NCI-H82 treated with DMSO at 0.1 percent for 48 hours (cell line): ENCODE measurements at regions not wholly inside any gene's neighbourhood (a gene's known extent, or its start where the extent isn't known, plus 50 kb on each side); places are given as distances from the start of the nearest gene placed in this dataset.

Experiments used
- DNase-seq: peaks from one replicate; lab custom pipeline; 2025; ENCODE audit not compliant: unreplicated experiment; lab: John Stamatoyannopoulos, UW

DNA sequence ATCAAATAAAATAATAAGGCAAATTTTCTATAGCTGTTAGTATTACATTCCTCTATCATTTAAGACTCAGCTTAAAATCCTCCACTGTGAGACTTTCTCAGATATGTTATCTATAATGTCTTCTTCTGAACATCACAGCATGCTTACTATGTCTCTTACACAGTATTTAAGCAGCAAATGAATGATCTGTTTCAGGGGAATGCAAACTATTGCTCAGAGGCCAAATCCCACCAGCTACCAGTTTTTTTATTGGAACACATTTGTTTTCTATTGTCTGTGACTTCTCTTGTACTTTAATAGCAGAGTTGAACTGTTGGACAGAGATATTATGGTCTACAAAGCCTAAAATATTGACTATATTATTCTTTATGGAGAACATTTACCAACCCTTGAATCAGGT lies 59.6 kb downstream of the C3orf38 start:
- no peak for DNase-seq

DNA sequence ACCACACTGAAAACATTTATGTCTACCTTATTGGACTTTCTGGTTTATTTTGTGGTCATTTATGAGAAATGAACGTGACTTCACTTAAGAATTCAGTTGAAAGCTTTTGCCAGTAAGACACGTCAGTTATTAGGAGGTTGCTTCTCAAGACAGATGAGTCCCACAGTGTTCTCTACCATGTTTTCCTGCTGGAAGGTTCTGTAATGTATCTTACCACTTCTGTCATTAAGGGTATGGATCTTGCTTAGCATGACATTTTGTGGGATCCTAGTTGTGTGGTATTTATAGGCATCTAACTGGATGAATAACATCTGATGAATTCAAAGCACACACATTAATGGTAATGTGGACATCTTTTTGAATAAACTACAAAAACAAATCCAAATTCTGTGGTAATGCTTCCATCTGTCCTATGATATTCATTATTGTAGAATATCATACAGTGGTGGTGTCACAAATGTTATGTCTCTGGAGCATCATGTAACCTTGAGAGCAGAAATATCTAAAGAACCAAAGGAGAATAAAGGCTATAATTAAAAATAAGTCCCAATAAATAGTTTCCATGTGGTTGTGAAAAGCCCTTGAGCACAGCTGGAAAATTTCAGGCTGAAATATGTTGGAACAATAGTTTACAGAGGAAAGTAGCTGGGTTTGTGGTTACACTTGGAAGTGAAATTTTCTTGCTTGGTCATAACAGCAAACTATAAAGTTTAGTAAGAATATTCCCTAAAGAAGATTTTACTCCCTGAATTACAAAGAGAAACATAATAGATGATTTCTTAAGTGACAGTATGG lies 61.5 kb downstream of the C3orf38 start:
- no peak for DNase-seq

DNA sequence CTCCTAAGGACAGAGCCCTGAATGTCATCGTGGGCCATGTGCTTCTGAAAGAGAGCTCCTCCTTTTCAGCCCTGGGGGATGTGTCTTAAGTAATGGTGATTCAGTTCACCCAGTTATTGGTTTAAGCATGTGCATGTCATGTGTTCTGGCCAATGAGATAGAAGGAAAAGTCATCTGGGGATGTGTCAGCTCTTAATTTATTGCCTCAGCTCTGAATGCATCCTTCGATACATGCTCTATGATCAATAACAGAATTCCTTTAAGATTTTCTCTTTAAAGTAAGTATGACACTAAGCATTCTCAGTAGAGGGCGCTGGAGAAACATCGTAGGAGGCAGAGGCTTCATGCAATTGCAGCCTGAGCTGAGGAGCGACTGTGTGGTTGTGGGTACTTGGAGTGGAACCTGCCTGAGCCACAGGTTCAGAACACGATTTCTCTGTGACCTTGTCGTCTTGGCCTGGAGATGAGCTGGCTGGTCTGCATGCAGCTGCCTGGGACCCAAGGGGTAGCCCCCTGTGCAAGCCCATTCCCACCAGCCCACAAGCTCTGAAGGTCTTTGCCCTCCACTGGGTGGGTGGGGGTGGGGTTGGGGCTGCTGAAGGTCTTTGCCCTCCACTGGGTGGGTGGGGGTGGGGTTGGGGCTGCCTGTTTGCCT lies 69.5 kb downstream of the C3orf38 start:
- peak; percentile 22 for DNase-seq

DNA sequence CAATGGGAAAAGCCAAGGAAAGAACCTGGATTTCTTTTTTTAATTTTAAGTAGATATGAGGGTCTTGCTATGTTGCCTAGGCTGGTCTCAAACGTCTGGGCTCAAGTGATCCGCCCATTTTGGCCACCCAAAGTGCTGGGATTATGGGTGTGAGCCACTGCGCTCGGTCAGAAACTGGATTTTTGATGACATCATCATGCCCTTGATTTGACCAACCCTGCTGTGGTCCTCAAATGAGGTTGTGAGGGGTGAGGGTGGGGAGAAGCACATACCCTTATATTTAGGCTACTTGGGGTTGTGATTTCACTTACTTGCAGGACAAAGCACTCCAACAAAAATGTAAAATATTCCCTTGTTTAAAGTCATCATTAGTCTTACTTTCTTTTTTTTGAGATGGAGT lies 70.4 kb downstream of the C3orf38 start:
- no peak for DNase-seq

DNA sequence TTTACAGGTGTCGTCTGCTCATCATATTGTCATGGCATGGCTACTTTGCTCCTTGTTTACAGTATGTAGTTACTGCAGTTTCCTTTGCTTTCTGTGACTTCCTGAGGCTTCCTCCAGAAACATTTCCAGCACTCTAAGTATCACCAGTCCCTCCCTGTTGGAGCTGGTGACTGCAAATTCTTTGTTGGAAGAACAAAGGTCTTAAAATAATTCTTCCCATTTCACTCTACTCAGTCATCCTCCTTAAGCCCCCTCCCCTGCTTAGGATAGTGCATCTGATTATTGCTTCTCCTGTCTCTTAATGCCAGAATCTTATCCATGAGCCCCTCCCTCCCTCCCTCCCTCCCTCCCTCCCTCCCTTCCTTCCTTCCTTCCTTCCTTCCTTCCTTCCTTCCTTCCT lies 72.0 kb downstream of the C3orf38 start:
- no peak for DNase-seq

DNA sequence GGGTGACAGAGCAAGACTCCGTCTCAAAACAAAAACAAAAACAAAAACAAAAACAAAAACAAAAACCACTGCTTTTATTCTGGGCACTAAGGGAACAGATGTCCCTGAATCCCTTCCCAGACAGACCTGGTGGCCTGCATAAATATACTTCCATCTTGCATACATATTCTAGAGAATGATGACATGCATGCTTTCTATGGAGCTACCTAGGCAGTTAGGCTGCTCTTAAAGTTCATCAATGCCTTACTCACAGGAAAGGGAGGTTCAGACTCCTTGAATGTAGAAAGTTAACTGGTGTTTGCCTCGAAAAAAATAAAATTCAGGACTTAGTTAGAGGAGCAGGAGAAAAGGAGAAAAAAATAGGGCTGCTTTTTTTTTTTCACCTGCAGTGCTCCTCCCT lies 72.6 kb downstream of the C3orf38 start:
- DNase-seq = no peak

DNA sequence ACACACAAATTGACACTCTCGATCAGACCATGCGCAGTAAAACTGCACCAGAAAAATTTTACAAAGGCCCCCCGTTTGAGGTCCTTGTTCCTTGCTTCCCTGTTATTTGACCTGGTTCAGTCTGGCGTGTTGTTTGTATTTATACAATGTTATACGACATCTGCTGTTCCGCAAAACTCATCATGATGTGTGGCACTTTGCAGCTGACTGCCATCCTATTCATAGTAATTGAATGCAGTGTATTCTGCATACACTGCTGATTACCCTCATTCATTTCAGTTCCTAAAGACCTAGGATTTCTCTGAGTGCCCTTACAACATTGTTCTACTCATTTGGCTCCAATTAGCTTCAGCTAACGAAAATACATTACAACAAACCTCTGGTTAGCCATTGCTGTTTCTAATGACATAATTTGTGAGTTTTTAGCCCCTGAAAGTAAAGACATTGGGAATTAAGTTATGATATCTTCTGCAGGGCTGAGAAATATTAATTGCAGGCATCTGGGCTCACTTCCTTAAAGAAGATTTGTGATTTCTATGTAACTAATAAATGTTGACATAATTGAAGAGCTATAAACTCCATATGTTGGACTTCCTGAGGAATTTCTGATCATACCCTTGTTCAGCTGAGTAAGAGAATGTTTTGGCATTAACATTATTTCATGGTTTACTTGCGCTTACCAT lies 75.7 kb downstream of the C3orf38 start:
- no peak for DNase-seq

DNA sequence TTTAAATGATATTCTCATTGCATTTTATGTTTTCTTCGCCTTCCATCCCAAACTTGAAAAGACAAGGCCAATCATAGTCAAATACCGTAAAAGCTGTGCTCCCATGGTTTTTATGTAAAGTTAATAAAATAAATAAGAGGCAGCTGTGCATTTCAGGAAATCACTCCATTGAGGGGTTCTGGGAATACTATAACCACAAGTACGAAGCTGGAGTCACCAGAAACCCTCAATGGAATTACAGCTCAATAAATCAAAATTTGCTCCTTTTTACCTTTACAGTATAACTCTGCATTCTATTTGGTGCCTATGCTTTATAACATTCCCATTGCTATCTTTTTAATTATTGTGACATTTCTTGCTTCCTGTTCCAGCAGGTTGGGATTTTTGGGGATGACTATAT lies 77.2 kb downstream of the C3orf38 start:
- DNase-seq = no peak

DNA sequence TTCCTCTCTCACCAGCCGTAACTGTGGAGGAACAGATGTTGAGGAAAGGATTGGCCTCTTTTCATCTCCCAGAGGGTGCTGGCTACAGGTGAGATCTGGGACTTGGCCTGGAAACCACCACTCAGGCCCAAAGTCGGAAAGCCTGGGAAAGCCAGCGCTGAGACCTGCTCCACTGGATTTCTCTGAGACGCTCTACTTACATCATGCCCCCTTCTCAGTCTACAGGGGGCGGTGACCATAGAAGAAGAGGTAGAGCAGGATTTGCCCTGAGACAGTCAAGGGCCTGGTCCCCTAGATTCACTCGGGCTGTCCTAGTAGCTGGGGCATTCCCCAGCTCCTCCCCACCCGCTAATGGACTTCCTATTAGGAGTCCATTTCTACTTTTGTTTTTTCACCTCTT lies 80.9 kb downstream of the C3orf38 start:
- no peak for DNase-seq

DNA sequence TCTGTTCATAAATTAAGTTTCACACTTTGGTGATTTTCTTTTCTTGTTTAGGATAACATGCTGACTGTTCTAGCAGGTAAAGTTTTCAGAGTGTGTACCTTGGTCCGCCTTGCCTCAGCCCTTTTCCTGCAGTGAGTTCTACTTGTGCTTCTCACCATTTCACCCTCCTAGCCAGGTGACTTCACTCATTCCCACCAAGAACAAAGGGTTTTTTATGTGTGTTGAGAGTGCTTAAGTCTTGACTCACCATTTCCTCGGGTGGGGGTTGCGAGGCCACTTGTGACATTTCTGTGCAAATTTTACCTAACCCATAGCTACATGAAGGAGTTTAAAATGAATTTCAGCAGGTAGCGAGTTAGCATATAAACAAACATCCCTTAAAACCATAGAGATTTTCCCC lies 81.4 kb downstream of the C3orf38 start:
- no peak for DNase-seq

DNA sequence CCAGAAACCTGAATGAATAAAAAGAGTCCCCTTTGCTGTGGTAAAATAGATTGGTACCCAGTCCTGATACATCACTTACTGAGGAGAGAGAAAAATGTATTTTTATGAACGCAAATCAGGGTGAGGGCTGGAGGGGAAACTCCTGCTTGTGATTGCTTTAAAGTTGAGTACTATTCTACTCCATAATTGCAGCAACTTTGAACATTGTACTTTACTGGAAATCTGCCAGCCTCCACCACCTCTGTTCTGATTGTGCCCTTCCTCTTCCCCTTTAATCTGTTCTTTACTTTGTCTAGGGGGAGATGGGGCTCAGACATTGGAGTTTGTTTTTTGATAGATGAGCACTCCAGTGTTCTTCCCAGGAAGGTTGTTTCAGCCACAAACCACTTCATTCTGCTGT lies 81.9 kb downstream of the C3orf38 start:
- DNase-seq = no peak

DNA sequence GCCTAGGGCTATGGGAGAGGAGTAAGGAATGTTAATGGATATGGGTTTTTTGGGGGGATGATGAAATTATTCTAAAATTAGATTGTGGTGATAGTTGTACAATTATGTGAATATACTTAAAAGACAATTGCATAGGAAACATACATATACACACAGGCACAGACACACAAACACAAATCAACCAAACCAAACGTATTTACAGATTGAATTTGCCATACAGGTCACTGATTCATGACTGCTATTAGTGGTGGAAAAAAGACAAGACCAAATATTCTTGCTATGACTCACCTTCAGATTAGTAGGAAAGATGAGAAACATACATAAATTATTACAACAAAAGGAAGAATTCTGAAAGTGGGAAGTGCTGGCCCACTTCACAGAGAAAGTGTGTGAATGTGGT lies 85.3 kb downstream of the C3orf38 start:
- no peak for DNase-seq

DNA sequence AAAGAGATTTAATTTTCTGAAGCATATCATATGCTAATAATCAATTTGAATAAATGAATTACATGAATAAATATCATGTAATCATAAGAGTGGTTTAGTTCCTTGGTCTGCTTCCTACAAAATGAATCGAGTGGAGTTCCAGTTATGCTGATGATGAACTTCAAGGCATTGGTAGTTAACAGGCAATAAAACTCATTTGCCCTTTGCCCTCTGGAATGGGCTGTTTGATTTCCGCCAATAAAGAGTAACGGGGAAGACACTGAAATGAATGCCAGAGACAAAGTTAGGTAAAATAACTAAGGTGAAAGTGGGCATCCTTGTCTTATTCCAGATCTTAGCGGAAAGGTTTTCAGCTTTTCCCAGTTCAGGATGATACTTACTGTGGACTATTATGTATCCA lies 90.1 kb downstream of the C3orf38 start:
- DNase-seq = no peak

DNA sequence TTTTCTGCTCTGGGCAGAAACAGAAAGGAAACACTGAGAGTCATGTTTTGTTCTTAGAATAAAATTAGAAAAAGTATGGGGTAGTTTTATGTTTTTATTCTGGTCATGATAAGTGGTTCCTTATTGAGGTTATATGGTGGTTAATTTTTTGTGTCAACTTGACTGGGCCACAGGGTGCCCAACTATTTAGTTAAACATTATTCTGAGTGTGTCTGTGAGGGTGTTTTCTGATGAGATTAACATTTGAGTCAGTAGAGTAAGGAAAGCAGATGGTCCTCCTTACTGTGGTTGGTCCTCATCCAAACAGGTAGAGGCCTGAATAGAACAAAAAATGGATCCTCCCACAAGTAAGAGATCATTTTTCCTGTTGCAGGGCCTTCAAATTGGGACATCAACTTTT lies 98.9 kb downstream of the C3orf38 start:
- no peak for DNase-seq

DNA sequence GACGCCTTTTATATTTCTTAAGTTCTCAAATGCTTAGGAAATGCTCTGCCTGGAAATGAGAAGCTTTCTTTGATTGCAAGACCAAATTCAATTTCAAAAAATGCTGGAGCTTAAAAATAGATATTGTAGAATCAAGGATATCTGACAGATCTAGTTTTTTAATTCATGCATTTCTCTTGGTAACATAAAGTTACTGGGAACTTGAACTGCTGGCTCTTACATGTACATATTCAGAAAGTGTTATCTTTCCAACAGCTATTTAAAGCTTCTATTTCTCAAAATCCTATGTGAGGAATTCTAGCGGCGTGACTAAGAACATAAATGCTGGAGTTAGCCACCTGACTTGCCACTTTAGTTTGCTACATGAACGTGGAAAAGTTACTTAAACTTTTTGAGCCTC lies 109.3 kb downstream of the C3orf38 start:
- no peak for DNase-seq

DNA sequence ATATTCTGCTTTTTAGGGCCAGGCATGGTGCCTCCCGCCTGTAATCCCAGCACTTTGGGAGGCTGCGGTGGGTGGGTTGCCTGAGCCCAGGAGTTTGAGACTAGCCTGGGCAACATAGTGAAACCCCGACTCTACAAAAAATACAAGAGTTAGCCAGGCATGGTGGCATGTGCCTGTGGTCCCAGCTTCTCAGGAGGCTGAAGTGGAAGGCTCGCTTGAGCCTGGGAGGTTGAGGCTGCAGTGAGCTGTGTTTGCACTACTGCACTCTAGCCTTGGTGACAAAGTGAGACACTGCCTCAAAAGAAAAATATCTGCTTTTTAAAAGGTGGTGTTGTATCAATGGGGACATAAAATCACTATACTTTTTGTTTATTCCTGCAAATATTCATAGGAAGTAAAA lies 112.8 kb downstream of the C3orf38 start:
- DNase-seq = no peak

DNA sequence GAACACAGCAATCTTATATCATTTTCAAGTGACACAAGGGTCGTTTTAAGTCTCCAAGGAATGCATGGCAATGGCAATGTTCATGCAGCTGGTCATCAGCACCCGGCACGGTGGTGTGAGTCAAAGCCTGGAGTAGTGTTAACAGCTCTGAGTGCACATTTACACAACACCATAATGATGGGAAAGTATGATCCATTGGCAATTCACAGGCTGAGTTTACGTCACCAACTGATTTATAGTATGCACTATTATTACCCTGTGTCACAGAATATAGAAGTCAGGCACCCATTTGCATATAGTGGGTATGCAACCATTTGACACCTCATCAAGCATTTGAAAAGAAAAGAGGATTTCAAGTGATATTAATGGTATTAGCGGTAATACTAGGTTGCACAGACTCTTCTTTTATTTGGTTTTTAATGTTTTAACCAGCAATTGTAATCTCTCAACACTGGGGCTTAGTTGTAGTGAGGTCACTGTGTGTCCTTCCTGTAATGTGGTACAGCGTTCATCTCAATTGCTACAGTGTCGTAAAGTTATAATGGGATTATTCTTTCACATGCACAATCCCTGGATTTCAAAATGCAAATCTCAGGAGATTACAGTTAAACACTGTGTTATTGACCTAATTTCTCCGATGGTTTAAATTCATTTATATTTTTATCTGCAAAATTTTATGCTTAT lies 113.8 kb downstream of the C3orf38 start:
- peak; percentile 38 for DNase-seq

DNA sequence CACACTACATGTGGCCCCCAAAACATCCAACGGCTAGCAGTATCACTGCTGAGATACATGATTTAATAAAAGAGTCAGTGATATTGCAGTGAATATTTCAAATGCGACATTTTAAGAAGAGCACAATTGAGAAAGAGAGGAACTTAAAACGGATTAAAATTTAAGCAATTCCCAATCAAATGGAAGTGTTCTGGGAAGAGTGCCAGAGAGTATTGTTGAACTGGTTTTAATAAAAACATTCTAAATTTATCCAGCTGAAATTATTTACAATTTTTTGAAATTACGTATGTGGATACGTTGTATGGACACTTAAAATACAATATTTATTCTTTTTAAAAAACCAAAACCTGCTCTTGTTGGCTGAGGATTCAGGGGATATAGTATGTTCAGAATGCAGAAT lies 117.7 kb downstream of the C3orf38 start:
- no peak for DNase-seq

DNA sequence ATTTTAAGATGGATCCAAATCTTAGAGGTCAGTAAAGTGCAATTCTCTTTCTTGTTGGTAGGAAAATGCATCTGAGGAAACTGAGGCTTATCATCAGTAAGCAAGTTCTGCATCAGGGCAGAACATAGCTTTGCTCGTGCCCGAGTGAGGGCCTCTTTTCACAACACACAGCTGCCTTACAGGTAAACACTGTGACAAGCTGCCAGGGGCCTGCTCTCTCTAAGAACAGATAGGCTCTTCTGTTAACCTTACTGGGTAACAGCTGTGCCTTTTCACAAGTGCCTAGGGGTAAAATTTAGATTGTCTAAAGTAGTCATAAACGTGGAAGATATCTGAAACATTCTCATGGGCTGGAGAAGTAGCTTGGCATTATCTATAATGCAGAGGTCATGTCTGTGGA lies 118.1 kb downstream of the C3orf38 start:
- DNase-seq = no peak

DNA sequence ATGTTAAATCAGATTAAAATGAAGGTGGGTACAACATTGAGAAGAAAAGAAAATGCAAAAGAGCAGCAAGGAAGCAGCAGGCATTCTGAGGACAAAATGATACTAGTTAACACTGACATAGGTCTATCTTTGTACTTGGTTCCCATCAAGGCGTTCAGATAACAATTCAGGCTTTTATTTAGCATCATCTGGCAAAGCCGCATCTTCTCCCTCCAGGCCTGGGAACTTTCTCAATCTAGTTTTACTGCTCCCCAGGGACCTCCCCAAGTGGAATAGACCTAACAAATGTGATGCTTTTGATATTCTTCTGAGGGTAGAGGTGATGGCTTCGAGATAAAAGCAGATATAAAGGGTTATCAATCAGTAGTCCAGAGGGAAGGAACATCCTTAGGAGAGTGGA lies 130.6 kb downstream of the C3orf38 start:
- DNase-seq = no peak

DNA sequence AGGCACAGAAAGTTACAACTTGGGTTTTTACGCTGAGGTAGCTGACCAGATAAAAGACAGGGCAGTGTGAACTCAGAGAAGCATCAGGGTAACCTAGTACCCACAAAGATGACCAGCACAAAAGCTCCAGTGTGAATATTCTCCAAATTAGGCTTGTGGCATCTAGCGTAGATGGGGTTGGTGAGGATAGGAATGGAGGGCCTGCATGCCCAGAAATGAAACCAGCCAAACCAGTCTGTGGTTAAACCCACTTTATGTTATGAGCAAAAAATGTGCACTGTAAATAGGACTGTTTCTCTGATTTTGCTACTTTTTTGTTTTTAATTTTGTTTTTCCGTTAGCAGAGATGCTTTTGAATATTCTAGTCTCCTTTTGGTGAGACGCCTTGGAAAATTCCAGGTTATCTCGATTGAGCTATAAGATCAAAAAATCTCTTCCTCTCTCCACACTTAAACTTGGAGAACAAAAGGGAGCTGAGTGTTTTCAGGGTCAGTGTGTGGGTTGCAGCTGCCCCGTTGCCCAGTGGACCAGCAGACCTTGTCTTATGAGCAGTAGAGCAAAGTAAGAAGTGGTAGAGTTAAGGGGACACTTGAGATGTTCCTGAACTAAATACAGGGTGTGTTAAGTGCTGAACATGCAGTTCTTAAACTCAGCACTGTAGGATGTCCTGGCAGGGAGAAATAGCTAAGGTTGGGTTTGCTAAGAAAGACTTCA lies 132.9 kb downstream of the C3orf38 start:
- no peak for DNase-seq
